ENCODE measurements at regions not wholly inside any gene's neighbourhood (a gene's known extent, or its start where the extent isn't known, plus 50 kb on each side); places are given as distances from the start of the nearest gene placed in this dataset.

- no peak for DNase-seq (ENCODE audit: low read depth in 1 of 2, low spot score in 1 of 2)
- TF ChIP-seq CTCF (IDR thresholded peaks at IDR 0.05; ENCODE audit: insufficient read depth, low read length) (no peak), POLR2AphosphoS5 (IDR thresholded peaks at IDR 0.05; ENCODE audit: low read depth) (no peak), GABPA (IDR thresholded peaks at IDR 0.05; ENCODE audit: low read depth) (no peak), REST (IDR thresholded peaks at IDR 0.05; ENCODE audit: insufficient replicate concordance, low read depth) (no peak), SPI1 (IDR thresholded peaks at IDR 0.05; ENCODE audit: borderline replicate concordance, low read depth) (no peak)
- Histone ChIP-seq H3K27me3 (ENCODE audit: insufficient read depth, poor library complexity, severe bottlenecking) (no peaks in the 10 kb centered on the region), H3K27ac (replicated peaks) (no peak overlapping the region), H3K4me3 (replicated peaks; ENCODE audit: insufficient read depth, low read length) (no peak overlapping the region)
Measured at GRCh38 chr7:22936246-22936645, 77.7 kb downstream of the HYCC1 start.

GRCh38 chr7:22935269-22935668, 78.7 kb downstream of the HYCC1 start:
- DNase-seq (ENCODE audit: low read depth in 1 of 2, low spot score in 1 of 2), result no peak
- Histone ChIP-seq H3K27me3 (ENCODE audit: insufficient read depth, poor library complexity, severe bottlenecking) (no peaks in the 10 kb centered on the region), H3K4me3 (replicated peaks; ENCODE audit: insufficient read depth, low read length) (no peak overlapping the region), H3K27ac (replicated peaks) (no peak overlapping the region)
- TF ChIP-seq CTCF (IDR thresholded peaks at IDR 0.05; ENCODE audit: insufficient read depth, low read length), result no peak
- TF ChIP-seq SPI1 (IDR thresholded peaks at IDR 0.05; ENCODE audit: borderline replicate concordance, low read depth), result no peak
- TF ChIP-seq REST (IDR thresholded peaks at IDR 0.05; ENCODE audit: insufficient replicate concordance, low read depth), result no peak
- TF ChIP-seq GABPA (IDR thresholded peaks at IDR 0.05; ENCODE audit: low read depth), result no peak
- TF ChIP-seq POLR2AphosphoS5 (IDR thresholded peaks at IDR 0.05; ENCODE audit: low read depth), result no peak

- Histone ChIP-seq H3K27me3 (ENCODE audit: insufficient read depth, poor library complexity, severe bottlenecking) (no peaks in the 10 kb centered on the region), H3K27ac (replicated peaks) (no peak overlapping the region), H3K4me3 (replicated peaks; ENCODE audit: insufficient read depth, low read length) (no peak overlapping the region)
- no peak for TF ChIP-seq POLR2AphosphoS5 (IDR thresholded peaks at IDR 0.05; ENCODE audit: low read depth)
- TF ChIP-seq REST (IDR thresholded peaks at IDR 0.05; ENCODE audit: insufficient replicate concordance, low read depth), result no peak
- TF ChIP-seq GABPA (IDR thresholded peaks at IDR 0.05; ENCODE audit: low read depth), result no peak
- TF ChIP-seq CTCF (IDR thresholded peaks at IDR 0.05; ENCODE audit: insufficient read depth, low read length), result no peak
- TF ChIP-seq SPI1 (IDR thresholded peaks at IDR 0.05; ENCODE audit: borderline replicate concordance, low read depth), result no peak
- DNase-seq (ENCODE audit: low read depth in 1 of 2, low spot score in 1 of 2), result no peak
Measured at GRCh38 chr7:22934473-22935065, 79.4 kb downstream of the HYCC1 start.

Data from HL-60 (cell line).